ENCODE measurements at regions not wholly inside any gene's neighbourhood (a gene's known extent, or its start where the extent isn't known, plus 50 kb on each side); places are given as distances from the start of the nearest gene placed in this dataset.
"Not testable (repeated sequence)": the region's sequence is repeated elsewhere in the genome, so short reads cannot be mapped to it uniquely, and the experiment has no call there.

DNA sequence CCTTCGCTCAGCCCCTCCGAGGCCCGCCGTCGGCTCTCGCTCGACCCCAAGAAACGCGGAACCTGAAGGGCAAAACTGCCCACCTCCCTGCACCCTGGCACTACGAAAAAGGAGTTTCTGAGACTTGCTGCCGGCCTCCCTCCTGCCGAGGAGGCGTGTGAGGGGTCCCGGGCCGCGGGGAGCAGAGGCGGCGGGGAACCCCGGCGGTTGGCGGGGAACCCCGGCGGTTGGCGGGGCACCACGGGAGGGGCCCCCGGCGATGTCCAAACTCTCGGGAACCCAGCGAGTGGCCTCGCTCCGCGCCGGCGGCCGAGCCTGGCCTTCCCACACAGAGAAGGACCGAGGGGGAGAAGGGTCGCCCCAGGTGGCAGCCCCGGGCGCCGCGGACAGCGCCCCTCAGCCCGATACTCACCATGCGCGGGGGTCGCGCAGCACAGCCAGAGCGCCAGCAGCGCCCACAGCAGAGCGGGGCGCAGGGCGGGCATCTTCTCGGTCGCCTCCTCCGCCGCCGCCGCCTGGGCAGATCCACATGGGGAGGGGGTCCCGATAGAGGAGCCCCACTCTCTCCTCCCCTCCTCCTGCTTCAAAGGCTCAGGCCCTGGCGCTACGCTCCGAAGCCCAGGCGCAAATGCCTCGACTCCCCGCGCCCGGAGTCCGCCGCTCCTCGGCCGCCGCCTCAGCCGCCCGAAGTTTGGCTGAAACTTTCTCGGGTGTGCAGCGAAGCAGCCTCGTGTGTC lies 69.4 kb upstream of the NUDT4B start:
- peak overlapping the region; percentile 71 to 80 (median 78); a peak in 21 of 22 replicates for H3K9ac ChIP-seq
- H3K4me2 ChIP-seq = peak overlapping the region in 8 of 11 experiments; percentile 47 to 68 (median 52); a peak in 7 of 22 replicates
- H3K4me1 ChIP-seq; H3K9me3 ChIP-seq (replicated peaks in 1 of 11); H3K27me3 ChIP-seq; H3K36me3 ChIP-seq; H4K20me1 ChIP-seq: not testable (repeated sequence)
- H3K4me3 ChIP-seq = peak overlapping the region; percentile 57 to 74 (median 66)
- H3K27ac ChIP-seq = peak overlapping the region in 9 of 11 experiments; percentile 58 to 76 (median 65); a peak in 16 of 22 replicates

DNA sequence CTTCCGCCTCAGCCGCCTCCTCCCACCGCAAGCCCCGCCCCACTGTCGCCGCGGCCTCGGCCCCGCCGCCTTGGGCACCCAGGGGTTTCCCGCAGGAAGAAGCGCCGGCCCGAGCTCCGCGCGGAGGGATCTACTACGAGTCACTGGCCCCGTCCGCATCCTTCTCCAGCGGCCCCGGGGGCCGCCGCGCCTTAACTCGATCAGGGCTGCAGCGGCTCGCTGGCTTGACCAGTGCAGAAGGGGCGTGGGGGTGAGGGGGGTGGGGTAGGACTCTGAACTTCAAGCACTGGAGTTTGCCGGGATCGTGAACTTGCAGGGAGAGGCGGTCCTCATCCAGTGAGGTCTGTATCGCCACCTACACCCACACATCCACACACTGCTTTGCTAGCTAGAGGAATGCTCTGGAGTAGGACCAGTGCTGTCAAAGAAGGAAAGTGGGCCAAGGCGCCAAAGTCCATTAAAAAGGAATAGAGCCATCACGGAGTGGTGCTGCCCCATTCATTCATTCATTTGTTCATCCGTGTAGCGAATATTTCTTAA lies 68.7 kb upstream of the NUDT4B start:
- not testable (repeated sequence) for H3K27ac ChIP-seq; H3K36me3 ChIP-seq; H3K9me3 ChIP-seq (replicated peaks in 1 of 11); H3K4me1 ChIP-seq; H3K4me2 ChIP-seq; H4K20me1 ChIP-seq; H3K27me3 ChIP-seq
- Histone ChIP-seq H3K4me3 (peak overlapping the region in 7 of 10 experiments; percentile 57 to 74 (median 67); a peak in 13 of 20 replicates), H3K9ac (peak overlapping the region in 1 of 11 experiments; percentile 75; a peak in 2 of 22 replicates)

DNA sequence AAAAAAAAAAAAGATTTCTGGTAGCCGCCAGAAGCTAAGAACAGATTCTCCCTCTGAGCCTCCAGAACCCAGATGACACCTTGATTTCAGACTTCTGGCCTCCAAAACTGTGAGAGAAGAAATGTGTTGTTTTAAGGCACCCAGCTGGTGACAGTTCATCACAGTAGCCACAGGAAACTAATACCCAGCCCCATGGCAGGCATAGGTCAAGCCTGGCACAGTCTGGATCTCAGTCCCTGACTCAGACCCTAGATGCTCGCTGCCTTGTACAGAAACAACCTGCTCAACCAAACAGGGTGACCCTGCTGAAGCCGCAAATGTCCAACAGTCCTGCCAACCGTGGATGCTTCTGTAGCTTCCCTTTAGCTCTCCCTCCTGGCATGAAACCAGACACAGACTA lies 61.8 kb upstream of the NUDT4B start:
- H3K4me2 ChIP-seq, H3K4me1 ChIP-seq, H3K27ac ChIP-seq: not testable (repeated sequence)

DNA sequence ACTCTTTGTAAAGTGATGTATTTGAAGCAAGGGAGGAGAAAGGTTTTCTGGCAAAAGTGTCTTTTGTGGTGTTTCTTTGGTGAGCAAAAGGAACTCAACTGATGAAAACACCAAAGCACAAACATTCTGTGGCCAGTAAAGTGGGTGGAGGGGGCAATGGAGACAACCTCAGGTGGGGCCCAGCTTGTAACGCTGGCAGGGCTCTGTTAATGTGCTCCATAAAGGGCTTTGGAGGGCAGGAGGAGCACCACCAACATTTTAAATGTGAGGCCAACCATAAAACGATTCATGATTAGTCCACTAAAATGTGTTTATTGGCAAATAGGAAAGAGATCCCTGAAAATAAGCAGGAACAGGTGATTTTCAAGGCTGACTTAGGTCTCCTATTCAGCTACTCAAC lies 61.2 kb upstream of the NUDT4B start:
- not testable (repeated sequence) for H3K4me1 ChIP-seq; H3K27me3 ChIP-seq; H3K9me3 ChIP-seq (replicated peaks in 1 of 11); H3K27ac ChIP-seq; H3K4me2 ChIP-seq; H4K20me1 ChIP-seq; H3K4me3 ChIP-seq; H3K9ac ChIP-seq; H3K36me3 ChIP-seq

More for the DNA sequence above, 61.8 kb upstream of the NUDT4B start:
- H4K20me1 ChIP-seq; H3K9ac ChIP-seq; H3K36me3 ChIP-seq; H3K4me3 ChIP-seq; H3K27me3 ChIP-seq; H3K9me3 ChIP-seq (replicated peaks in 1 of 11): not testable (repeated sequence)

Measured in BLaER1 treated with 17β-estradiol and CSF1 and Interleukin-3, amounts not matched to agents 10 nM and 100 nM (cell line).